DOHH2 (cell line): ENCODE measurements at regions not wholly inside any gene's neighbourhood (a gene's known extent, or its start where the extent isn't known, plus 50 kb on each side); places are given as distances from the start of the nearest gene placed in this dataset.

Source experiments
- H3F3A ChIP-seq: fragments of 200-600 bp; sonication (generic), shearing (Covaris generic); 2 replicates; pipeline ENCODE4 v1.6.0; 2016; ENCODE audit warnings: antibody characterized with exemption, mild to moderate bottlenecking; ENCODE audit not compliant: control insufficient read depth, insufficient read depth
- H3K27ac ChIP-seq: fragments of 200-600 bp; sonication (generic); 2 replicates; pipeline ENCODE4 v1.5.1; 2014; ENCODE audit warnings: low read depth, mild to moderate bottlenecking, low read length, moderate library complexity
- H3K27me3 ChIP-seq: fragments of 200-600 bp; sonication (generic); 2 replicates; pipeline ENCODE4 v1.6.1; 2014; ENCODE audit warnings: mild to moderate bottlenecking, low read length, mixed read lengths; ENCODE audit not compliant: control insufficient read depth
- H3K36me3 ChIP-seq: fragments of 200-600 bp; sonication (generic); 2 replicates; pipeline ENCODE4 v1.6.1; 2014; ENCODE audit warnings: mild to moderate bottlenecking, low read length, moderate library complexity, mixed read lengths; ENCODE audit not compliant: control insufficient read depth
- H3K4me1 ChIP-seq: fragments of 200-600 bp; sonication (generic); 2 replicates; pipeline ENCODE4 v1.6.1; 2014; ENCODE audit warnings: mild to moderate bottlenecking, low read length, mixed read lengths; ENCODE audit not compliant: control insufficient read depth
- H3K4me2 ChIP-seq: fragments of 200-600 bp; sonication (generic); 2 replicates; pipeline ENCODE4 v1.6.0; 2014; ENCODE audit warnings: mild to moderate bottlenecking, low read length, moderate library complexity
- H3K4me3 ChIP-seq: fragments of 200-600 bp; sonication (generic); 2 replicates; pipeline ENCODE4 v1.5.1; 2014; ENCODE audit warnings: mild to moderate bottlenecking, low read length, mixed read lengths
- H3K79me2 ChIP-seq: fragments of 200-600 bp; sonication (generic); 2 replicates; pipeline ENCODE4 v1.6.1; 2014; ENCODE audit warnings: mild to moderate bottlenecking, low read length, mixed read lengths; ENCODE audit not compliant: control insufficient read depth
- H3K9me2 ChIP-seq: fragments of 200-600 bp; sonication (generic); replicated peaks from 2 replicates; pipeline ENCODE4 v1.6.1; 2014; ENCODE audit warnings: mild to moderate bottlenecking, low read length, mixed read lengths; ENCODE audit not compliant: control insufficient read depth
- H3K9me3 ChIP-seq: fragments of 200-600 bp; sonication (generic); 2 replicates; pipeline ENCODE4 v1.6.1; 2014; ENCODE audit warnings: antibody characterized with exemption, low read length, mixed read lengths; ENCODE audit not compliant: control insufficient read depth, insufficient read depth
- H4K20me1 ChIP-seq: fragments of 200-600 bp; sonication (generic); 2 replicates; pipeline ENCODE4 v1.6.0; 2014; ENCODE audit warnings: low read depth, mild to moderate bottlenecking, antibody characterized with exemption, low read length, moderate library complexity; ENCODE audit not compliant: control insufficient read depth, insufficient read depth
- EZH2phosphoT487 ChIP-seq: fragments of 200-600 bp; sonication (generic); IDR thresholded peaks from 2 replicates; pipeline ENCODE4 v1.6.1; 2017; ENCODE audit warnings: borderline replicate concordance, mild to moderate bottlenecking, antibody characterized with exemption, low read length, moderate library complexity, mixed read lengths
- TF ChIP-seq, protein P1 (sequence below): fragments of 200-600 bp; sonication (generic); IDR thresholded peaks from one replicate; pipeline ENCODE4 v1.5.1; 2014; ENCODE audit warnings: antibody characterized with exemption, mild to moderate bottlenecking, low read depth, low read length; ENCODE audit not compliant: poor library complexity, severe bottlenecking

DNA sequence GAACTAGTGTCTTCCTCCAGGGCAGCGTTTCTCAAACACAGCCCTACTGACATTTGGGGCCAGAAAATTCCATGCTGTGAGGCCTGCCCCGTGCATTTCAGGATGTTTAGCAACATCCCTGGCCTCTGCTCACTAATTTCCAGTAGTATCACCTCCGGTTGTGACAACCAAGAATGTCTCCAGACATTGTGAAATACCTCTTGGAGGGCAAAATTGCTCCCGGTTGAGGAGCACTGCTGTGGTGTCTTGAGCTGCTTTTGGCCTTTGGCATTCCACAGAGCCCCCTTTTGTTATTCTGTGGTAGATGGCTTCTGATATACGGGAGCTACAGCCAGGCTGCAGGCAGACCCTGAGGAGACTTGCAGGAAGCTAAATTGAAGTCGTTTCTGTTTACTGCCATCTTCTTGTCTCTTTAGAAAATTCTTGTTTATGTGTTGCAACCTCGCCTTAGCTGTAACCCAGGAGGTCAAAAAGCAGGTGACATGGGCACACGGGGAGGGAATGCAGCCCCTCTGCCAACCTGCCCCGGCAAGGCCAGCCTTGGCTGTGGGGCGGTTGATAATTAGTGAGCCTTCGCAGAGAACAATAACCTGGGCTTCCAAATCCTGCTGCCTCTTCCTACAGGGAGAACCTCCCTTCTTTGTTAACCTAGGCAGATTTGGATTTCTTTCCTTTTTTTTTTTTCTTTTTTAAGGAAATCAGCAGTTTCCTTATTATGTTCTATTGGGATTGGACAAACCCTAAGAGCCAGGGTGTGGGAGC lies 74.7 kb upstream of the AKT3 start:
- no peaks in the 10 kb centered on the region for H3K36me3 ChIP-seq
- H3K4me1 ChIP-seq: no peaks in the 10 kb centered on the region
- TF ChIP-seq EZH2phosphoT487: no peak
- TF ChIP-seq, protein P1, sequence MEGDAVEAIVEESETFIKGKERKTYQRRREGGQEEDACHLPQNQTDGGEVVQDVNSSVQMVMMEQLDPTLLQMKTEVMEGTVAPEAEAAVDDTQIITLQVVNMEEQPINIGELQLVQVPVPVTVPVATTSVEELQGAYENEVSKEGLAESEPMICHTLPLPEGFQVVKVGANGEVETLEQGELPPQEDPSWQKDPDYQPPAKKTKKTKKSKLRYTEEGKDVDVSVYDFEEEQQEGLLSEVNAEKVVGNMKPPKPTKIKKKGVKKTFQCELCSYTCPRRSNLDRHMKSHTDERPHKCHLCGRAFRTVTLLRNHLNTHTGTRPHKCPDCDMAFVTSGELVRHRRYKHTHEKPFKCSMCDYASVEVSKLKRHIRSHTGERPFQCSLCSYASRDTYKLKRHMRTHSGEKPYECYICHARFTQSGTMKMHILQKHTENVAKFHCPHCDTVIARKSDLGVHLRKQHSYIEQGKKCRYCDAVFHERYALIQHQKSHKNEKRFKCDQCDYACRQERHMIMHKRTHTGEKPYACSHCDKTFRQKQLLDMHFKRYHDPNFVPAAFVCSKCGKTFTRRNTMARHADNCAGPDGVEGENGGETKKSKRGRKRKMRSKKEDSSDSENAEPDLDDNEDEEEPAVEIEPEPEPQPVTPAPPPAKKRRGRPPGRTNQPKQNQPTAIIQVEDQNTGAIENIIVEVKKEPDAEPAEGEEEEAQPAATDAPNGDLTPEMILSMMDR: no peak
- no peak overlapping the region for H3K27ac ChIP-seq
- H3K4me2 ChIP-seq: no peak overlapping the region
- H3K27me3 ChIP-seq: no peaks in the 10 kb centered on the region
- no peak overlapping the region for H3K4me3 ChIP-seq
- no peaks in the 10 kb centered on the region for H3K9me2 ChIP-seq
- no peaks in the 10 kb centered on the region for H3F3A ChIP-seq
- no peaks in the 10 kb centered on the region for H3K79me2 ChIP-seq
- H3K9me3 ChIP-seq: no peaks in the 10 kb centered on the region
- no peaks in the 10 kb centered on the region for H4K20me1 ChIP-seq

DNA sequence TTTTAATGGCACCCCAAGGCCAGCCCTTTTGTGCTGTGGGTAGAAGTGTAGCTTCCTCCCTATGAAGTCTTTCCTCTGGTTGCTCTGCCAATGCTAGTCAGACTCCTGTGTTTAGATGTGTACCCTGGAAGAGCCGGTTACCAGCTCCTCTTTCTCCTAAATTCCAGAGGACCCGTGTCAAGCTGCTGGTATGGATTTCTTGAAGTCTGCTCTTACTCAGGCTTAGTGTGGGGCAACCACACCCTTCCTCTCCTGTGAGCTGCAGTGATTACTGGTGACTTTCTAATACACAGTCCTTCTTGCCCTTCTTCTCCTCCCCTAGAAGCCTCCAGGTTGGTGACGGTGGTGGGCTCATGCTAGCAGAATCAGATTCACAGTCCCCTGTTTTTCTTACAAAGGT lies 74.1 kb upstream of the AKT3 start:
- Histone ChIP-seq H3K4me2 (no peak overlapping the region), H4K20me1 (no peaks in the 10 kb centered on the region), H3K4me3 (no peak overlapping the region), H3K79me2 (no peaks in the 10 kb centered on the region), H3K27me3 (no peaks in the 10 kb centered on the region), H3K9me3 (no peaks in the 10 kb centered on the region), H3K4me1 (no peaks in the 10 kb centered on the region), H3K27ac (no peak overlapping the region), H3F3A (no peaks in the 10 kb centered on the region), H3K36me3 (no peaks in the 10 kb centered on the region), H3K9me2 (no peaks in the 10 kb centered on the region)
- TF ChIP-seq, protein P1: no peak
- TF ChIP-seq EZH2phosphoT487: no peak

DNA sequence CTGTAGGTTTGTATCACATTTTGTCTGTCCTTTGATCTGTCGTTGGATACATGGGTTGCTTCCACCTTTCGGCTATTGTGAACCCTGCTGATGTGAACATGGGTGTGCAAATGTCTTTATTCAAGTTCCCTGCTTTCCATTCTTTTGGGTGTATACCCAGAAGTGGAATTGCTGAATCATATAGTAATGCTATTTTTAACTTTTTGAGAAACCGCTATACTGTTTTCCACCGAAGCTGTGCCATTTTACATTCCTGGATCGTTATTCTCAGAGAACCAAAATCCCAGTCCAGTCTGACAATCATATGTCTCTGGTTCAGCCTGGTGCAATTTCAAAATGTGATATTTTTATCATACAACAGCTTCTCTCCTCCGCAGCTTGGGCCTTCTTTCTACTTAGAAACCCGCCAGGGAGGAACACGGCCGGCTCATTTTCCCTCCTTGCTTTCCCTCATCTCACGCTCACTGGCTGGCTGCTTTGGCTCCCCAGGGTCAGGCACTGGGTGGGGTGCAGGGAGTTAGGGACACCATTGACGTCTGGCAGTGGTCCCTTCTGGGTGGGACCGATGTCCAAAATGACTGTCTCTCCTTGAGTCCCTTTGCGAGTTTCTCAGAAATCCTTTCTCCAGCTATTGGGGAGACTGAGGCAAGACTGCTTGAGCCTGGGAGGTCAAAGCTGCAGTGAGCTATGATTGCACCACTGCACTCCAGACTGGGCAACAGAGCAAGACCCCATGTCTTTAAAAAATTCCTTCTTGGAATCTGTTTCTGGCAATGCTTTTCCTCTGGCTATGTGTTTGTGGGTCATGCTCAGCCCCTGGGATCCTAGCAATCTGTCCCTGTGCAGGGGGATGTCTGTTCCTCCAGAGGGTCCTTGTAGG lies 73.5 kb upstream of the AKT3 start:
- Histone ChIP-seq H3F3A (no peaks in the 10 kb centered on the region), H3K9me2 (no peaks in the 10 kb centered on the region), H3K79me2 (no peaks in the 10 kb centered on the region), H3K27me3 (no peaks in the 10 kb centered on the region), H3K4me3 (no peak overlapping the region), H4K20me1 (no peaks in the 10 kb centered on the region), H3K9me3 (no peaks in the 10 kb centered on the region), H3K27ac (no peak overlapping the region), H3K4me2 (no peak overlapping the region), H3K36me3 (no peaks in the 10 kb centered on the region), H3K4me1 (no peaks in the 10 kb centered on the region)
- no peak for TF ChIP-seq EZH2phosphoT487
- TF ChIP-seq, protein P1: no peak
